ENCODE measurements at regions not wholly inside any gene's neighbourhood (a gene's known extent, or its start where the extent isn't known, plus 50 kb on each side); places are given as distances from the start of the nearest gene placed in this dataset.

GRCh38 chr20:12049125-12049524 lies 131.4 kb downstream of the BTBD3 start:
- TF ChIP-seq FOXM1 (IDR thresholded peaks at IDR 0.05; ENCODE audit: borderline replicate concordance), result no peak
- TF ChIP-seq FOXK2 (IDR thresholded peaks at IDR 0.05), result no peak
- no peak for TF ChIP-seq NFRKB (IDR thresholded peaks at IDR 0.05)
- no peak for TF ChIP-seq L3MBTL2 (conservative IDR thresholded peaks at IDR 0.05)
- TF ChIP-seq BHLHE40 (IDR thresholded peaks at IDR 0.05; ENCODE audit: borderline replicate concordance), result no peak
- TF ChIP-seq CTBP1 (IDR thresholded peaks at IDR 0.05; ENCODE audit: borderline replicate concordance), result no peak
- no peak for TF ChIP-seq ELF4 (IDR thresholded peaks at IDR 0.05)
- no peak for TF ChIP-seq SP1 (IDR thresholded peaks at IDR 0.05)
- no peak for TF ChIP-seq ZNF384 (IDR thresholded peaks at IDR 0.05)
- no peak for TF ChIP-seq SUZ12 (IDR thresholded peaks at IDR 0.05)
- no peak for TF ChIP-seq PKNOX1 (IDR thresholded peaks at IDR 0.05)
- no peak for TF ChIP-seq ARNT (IDR thresholded peaks at IDR 0.05)

All from HEK293T (cell line).